Endodermal cell (in vitro differentiated cells): ENCODE measurements at regions not wholly inside any gene's neighbourhood (a gene's known extent, or its start where the extent isn't known, plus 50 kb on each side); places are given as distances from the start of the nearest gene placed in this dataset.

Source experiments
- DNase-seq: peaks from one replicate; pipeline ENCODE4 v3.0.0-alpha.2; 2017
- H3K27ac ChIP-seq: 2 replicates; pipeline ENCODE4 v1.5.1; 2013; ENCODE audit warnings: mild to moderate bottlenecking, low read depth, low read length, moderate library complexity
- H3K27me3 ChIP-seq: 2 replicates; pipeline ENCODE4 v1.6.1; 2013; ENCODE audit warnings: mild to moderate bottlenecking, low read length, moderate library complexity; ENCODE audit not compliant: insufficient read depth, control insufficient read depth, poor library complexity, severe bottlenecking
- H3K36me3 ChIP-seq: 2 replicates; pipeline ENCODE4 v1.7.0; 2013; ENCODE audit warnings: mild to moderate bottlenecking, low read length, moderate library complexity; ENCODE audit not compliant: control insufficient read depth, insufficient read depth
- H3K4me1 ChIP-seq: one replicate; pipeline ENCODE4 v1.7.0; 2013; ENCODE audit warnings: low read length; ENCODE audit not compliant: control insufficient read depth, insufficient read depth
- H3K4me3 ChIP-seq: 2 replicates; pipeline ENCODE4 v1.5.1; 2013; ENCODE audit warnings: mild to moderate bottlenecking, low read length, moderate library complexity
- H3K9ac ChIP-seq: 2 replicates; pipeline ENCODE4 v1.6.1; 2013; ENCODE audit warnings: mild to moderate bottlenecking, low read length, moderate library complexity; ENCODE audit not compliant: poor library complexity, severe bottlenecking; ENCODE audit errors: extremely low read depth
- H3K9me3 ChIP-seq: 2 replicates; pipeline ENCODE4 v1.6.1; 2013; ENCODE audit warnings: mild to moderate bottlenecking, low read length, moderate library complexity; ENCODE audit not compliant: control insufficient read depth
- H3K27ac Mint-ChIP-seq: 2 replicates; pipeline ENCODE4 v1.8.0; 2020; ENCODE audit warnings: mixed read lengths
- H3K27me3 Mint-ChIP-seq: 2 replicates; pipeline ENCODE4 v1.8.0; 2021; ENCODE audit warnings: mild to moderate bottlenecking, mixed read lengths; ENCODE audit not compliant: insufficient read depth
- H3K36me3 Mint-ChIP-seq: 2 replicates; pipeline ENCODE4 v1.8.0; 2020; ENCODE audit warnings: low read depth, mixed read lengths
- H3K4me1 Mint-ChIP-seq: 2 replicates; pipeline ENCODE4 v1.8.0; 2020; ENCODE audit warnings: mixed read lengths
- H3K4me3 Mint-ChIP-seq: 2 replicates; pipeline ENCODE4 v1.8.0; 2020; ENCODE audit warnings: mild to moderate bottlenecking, moderate library complexity, mixed read lengths
- H3K9me3 Mint-ChIP-seq: 2 replicates; pipeline ENCODE4 v1.8.0; 2020; ENCODE audit warnings: mild to moderate bottlenecking, mixed read lengths
- WGBS, 2 experiments: methylation state at CpG; one replicate each; pipeline versions ENCODE4 v1.1.5 to v1.1.7; 2013; ENCODE audit warnings: missing lambda C conversion rate in 2 of 2, mixed read lengths in 1 of 2; ENCODE audit not compliant: insufficient coverage in 1 of 2, insufficient read length in 1 of 2; 5-methylcytosine and 5-hydroxymethylcytosine counted together
- TF ChIP-seq, protein P1 (sequence below): fragments of 200-600 bp; sonication (generic); conservative IDR thresholded peaks from 2 replicates; pipeline ENCODE4 v1.5.0; 2021; ENCODE audit warnings: antibody characterized with exemption, mild to moderate bottlenecking

DNA sequence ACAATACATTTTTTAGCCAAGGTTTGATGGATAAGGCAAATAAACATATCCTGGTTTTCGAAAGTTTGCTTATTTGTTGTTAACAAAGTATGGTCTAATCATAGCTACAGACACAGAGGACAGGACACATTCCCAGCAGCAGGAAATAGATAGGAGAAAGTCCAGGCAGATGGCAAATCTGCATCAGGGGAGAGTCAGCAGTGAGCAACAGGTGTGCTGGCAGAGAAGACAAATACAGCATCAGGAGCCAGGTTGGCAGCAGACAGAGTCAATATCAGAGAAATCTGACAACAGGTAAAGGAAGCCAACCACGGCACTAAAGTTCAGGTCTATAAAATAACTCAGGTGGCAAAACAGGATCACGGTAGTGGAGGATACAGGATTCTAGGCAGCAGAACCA lies 210.7 kb upstream of the PTBP2 start:
- Mint-ChIP-seq H3K4me1 (peaks cover 25% of the 10 kb centered on the region), H3K27ac (no peak overlapping the region), H3K36me3 (no peaks in the 10 kb centered on the region), H3K9me3 (no peaks in the 10 kb centered on the region), H3K27me3 (peaks cover 14% of the 10 kb centered on the region), H3K4me3 (no peak overlapping the region)
- no peak for DNase-seq
- Histone ChIP-seq H3K27me3 (no peaks in the 10 kb centered on the region), H3K9me3 (no peaks in the 10 kb centered on the region), H3K4me1 (peaks cover 4% of the 10 kb centered on the region), H3K36me3 (no peaks in the 10 kb centered on the region), H3K9ac (no peak overlapping the region), H3K27ac (no peak overlapping the region), H3K4me3 (no peak overlapping the region)
- TF ChIP-seq, protein P1, sequence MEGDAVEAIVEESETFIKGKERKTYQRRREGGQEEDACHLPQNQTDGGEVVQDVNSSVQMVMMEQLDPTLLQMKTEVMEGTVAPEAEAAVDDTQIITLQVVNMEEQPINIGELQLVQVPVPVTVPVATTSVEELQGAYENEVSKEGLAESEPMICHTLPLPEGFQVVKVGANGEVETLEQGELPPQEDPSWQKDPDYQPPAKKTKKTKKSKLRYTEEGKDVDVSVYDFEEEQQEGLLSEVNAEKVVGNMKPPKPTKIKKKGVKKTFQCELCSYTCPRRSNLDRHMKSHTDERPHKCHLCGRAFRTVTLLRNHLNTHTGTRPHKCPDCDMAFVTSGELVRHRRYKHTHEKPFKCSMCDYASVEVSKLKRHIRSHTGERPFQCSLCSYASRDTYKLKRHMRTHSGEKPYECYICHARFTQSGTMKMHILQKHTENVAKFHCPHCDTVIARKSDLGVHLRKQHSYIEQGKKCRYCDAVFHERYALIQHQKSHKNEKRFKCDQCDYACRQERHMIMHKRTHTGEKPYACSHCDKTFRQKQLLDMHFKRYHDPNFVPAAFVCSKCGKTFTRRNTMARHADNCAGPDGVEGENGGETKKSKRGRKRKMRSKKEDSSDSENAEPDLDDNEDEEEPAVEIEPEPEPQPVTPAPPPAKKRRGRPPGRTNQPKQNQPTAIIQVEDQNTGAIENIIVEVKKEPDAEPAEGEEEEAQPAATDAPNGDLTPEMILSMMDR: no peak
- WGBS, 2 experiments: 93 to 95% methylated on average over 3 of the region's 3 CpGs

DNA sequence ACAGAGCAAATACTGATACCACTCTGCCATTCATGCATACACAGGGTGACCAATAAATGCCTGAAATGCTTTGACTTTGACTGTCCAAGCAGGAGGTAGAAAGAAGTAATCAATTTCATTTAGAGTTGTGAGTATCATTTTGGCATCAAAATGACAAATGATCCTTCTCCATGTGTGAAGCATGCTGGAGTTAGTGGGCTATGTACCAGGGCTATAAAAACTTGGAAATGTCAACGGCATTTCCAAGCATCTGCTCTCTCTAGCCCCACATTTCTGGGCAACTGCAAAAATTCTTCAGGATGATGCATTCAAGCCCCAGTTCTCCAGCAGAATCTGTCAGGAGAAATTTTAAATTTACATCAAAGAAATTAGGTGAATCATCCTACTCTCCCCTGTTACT lies 208.4 kb upstream of the PTBP2 start:
- no peaks in the 10 kb centered on the region for H3K9me3 Mint-ChIP-seq
- Histone ChIP-seq H3K9me3 (no peaks in the 10 kb centered on the region), H3K4me3 (no peak overlapping the region), H3K9ac (no peak overlapping the region), H3K27me3 (no peaks in the 10 kb centered on the region), H3K4me1 (peaks cover 4% of the 10 kb centered on the region), H3K36me3 (no peaks in the 10 kb centered on the region), H3K27ac (no peak overlapping the region)
- H3K36me3 Mint-ChIP-seq: no peaks in the 10 kb centered on the region
- TF ChIP-seq, protein P1: no peak
- peaks cover 10% of the 10 kb centered on the region for H3K27me3 Mint-ChIP-seq
- no peak overlapping the region for H3K27ac Mint-ChIP-seq
- 92 to 100% methylated on average over 1 of the region's 1 CpG for WGBS, 2 experiments
- DNase-seq: no peak
- H3K4me1 Mint-ChIP-seq: peaks cover 23% of the 10 kb centered on the region
- no peak overlapping the region for H3K4me3 Mint-ChIP-seq

DNA sequence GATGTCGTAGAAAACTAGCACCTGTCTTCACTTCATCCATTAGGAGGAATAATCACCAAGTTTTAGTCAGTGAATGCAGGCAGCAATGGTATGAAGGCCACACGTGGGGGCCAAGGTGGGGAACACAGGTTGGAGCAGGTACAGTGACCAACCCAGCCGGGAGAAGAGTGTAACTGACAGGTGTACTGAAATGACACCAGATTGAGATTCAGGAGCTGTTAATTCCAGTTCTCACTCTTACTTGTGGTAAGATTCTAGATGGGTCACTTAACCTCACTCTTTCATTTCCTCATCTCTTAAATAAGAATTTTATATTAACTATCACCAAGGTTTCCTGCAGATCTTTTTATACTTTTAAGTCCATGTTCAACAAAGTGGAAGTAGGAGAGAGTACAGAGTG lies 206.2 kb upstream of the PTBP2 start:
- H3K9ac ChIP-seq: no peak overlapping the region
- no peaks in the 10 kb centered on the region for H3K36me3 Mint-ChIP-seq
- 94 to 100% methylated on average over 2 to 3 of the region's 3 CpGs for WGBS, 2 experiments
- H3K4me1 Mint-ChIP-seq: peaks cover 17% of the 10 kb centered on the region
- no peaks in the 10 kb centered on the region for H3K9me3 Mint-ChIP-seq
- TF ChIP-seq, protein P1: no peak
- H3K27ac Mint-ChIP-seq: no peak overlapping the region
- H3K27ac ChIP-seq: no peak overlapping the region
- H3K36me3 ChIP-seq: no peaks in the 10 kb centered on the region
- H3K4me1 ChIP-seq: no peaks in the 10 kb centered on the region
- peaks cover 10% of the 10 kb centered on the region for H3K27me3 Mint-ChIP-seq
- H3K9me3 ChIP-seq: no peaks in the 10 kb centered on the region
- no peak for DNase-seq
- H3K27me3 ChIP-seq: no peaks in the 10 kb centered on the region
- no peak overlapping the region for H3K4me3 Mint-ChIP-seq
- no peak overlapping the region for H3K4me3 ChIP-seq
